Mesothelial cell of epicardium (in vitro differentiated cells): ENCODE measurements at regions not wholly inside any gene's neighbourhood (a gene's known extent, or its start where the extent isn't known, plus 50 kb on each side); places are given as distances from the start of the nearest gene placed in this dataset.
"Not testable (repeated sequence)": the region's sequence is repeated elsewhere in the genome, so short reads cannot be mapped to it uniquely, and the experiment has no call there.

ENCODE experiments used
- DNase-seq, 2 experiments: peaks; one replicate each; pipeline ENCODE4 v3.0.0; 2021; ENCODE audit warnings: low spot score in 2 of 2; ENCODE audit not compliant: unreplicated experiment in 2 of 2
- H3K27ac Mint-ChIP-seq: 2 replicates; pipeline ENCODE4 v1.8.0; 2021; ENCODE audit warnings: mixed read lengths
- H3K27me3 Mint-ChIP-seq: 2 replicates; pipeline ENCODE4 v1.8.0; 2021; ENCODE audit warnings: low read depth, mixed read lengths
- H3K36me3 Mint-ChIP-seq: 2 replicates; pipeline ENCODE4 v1.8.0; 2021; ENCODE audit warnings: mixed read lengths
- H3K4me1 Mint-ChIP-seq: 2 replicates; pipeline ENCODE4 v1.8.0; 2021; ENCODE audit warnings: mixed read lengths
- H3K4me3 Mint-ChIP-seq: 2 replicates; pipeline ENCODE4 v1.8.0; 2021; ENCODE audit warnings: mild to moderate bottlenecking, moderate library complexity, mixed read lengths
- H3K9me3 Mint-ChIP-seq: 2 replicates; pipeline ENCODE4 v1.8.0; 2021; ENCODE audit warnings: mixed read lengths
- CTCF ChIP-seq: fragments of 200-600 bp; sonication (generic); IDR thresholded peaks from one replicate; pipeline ENCODE4 v1.5.0; 2021; ENCODE audit warnings: antibody characterized with exemption; ENCODE audit not compliant: unreplicated experiment

GRCh38 chr12:87556985-87557384, 472.2 kb downstream of the C12orf50 start:
- Mint-ChIP-seq H3K4me1 (no peaks in the 10 kb centered on the region), H3K36me3 (peaks cover 4% of the 10 kb centered on the region), H3K4me3 (no peak overlapping the region), H3K27me3 (no peaks in the 10 kb centered on the region), H3K9me3 (peaks cover 48% of the 10 kb centered on the region), H3K27ac (no peak overlapping the region)
- no peak for DNase-seq
- TF ChIP-seq CTCF = no peak

- H3K9me3 Mint-ChIP-seq = peaks cover 39% of the 10 kb centered on the region
- H3K36me3 Mint-ChIP-seq, DNase-seq, H3K27me3 Mint-ChIP-seq, H3K27ac Mint-ChIP-seq, H3K4me1 Mint-ChIP-seq, H3K4me3 Mint-ChIP-seq: not testable (repeated sequence)
These were observed 498.0 kb downstream of the C12orf50 start for GRCh38 chr12:87531213-87531612.

GRCh38 chr12:87529413-87529812, 499.8 kb downstream of the C12orf50 start:
- Mint-ChIP-seq H3K4me1 (peaks cover 10% of the 10 kb centered on the region), H3K4me3 (no peak overlapping the region), H3K9me3 (peaks cover 30% of the 10 kb centered on the region), H3K27me3 (no peaks in the 10 kb centered on the region), H3K36me3 (no peaks in the 10 kb centered on the region), H3K27ac (no peak overlapping the region)
- no peak for TF ChIP-seq CTCF
- no peak for DNase-seq

- no peaks in the 10 kb centered on the region for H3K27me3 Mint-ChIP-seq
- H3K4me1 Mint-ChIP-seq = peaks cover 14% of the 10 kb centered on the region
- H3K27ac Mint-ChIP-seq = no peak overlapping the region
- no peaks in the 10 kb centered on the region for H3K36me3 Mint-ChIP-seq
- DNase-seq = no peak
- H3K4me3 Mint-ChIP-seq = no peak overlapping the region
- TF ChIP-seq CTCF = no peak
- peaks cover 11% of the 10 kb centered on the region for H3K9me3 Mint-ChIP-seq
These were observed 508.2 kb downstream of the C12orf50 start for GRCh38 chr12:87520968-87521367.

- Mint-ChIP-seq H3K9me3 (peaks cover 11% of the 10 kb centered on the region), H3K27me3 (no peaks in the 10 kb centered on the region), H3K36me3 (no peaks in the 10 kb centered on the region), H3K27ac (peak overlapping the region; percentile 7), H3K4me1 (peaks cover 11% of the 10 kb centered on the region), H3K4me3 (no peak overlapping the region)
- no peak for TF ChIP-seq CTCF
- no peak for DNase-seq
These were observed 510.7 kb downstream of the C12orf50 start for GRCh38 chr12:87518481-87518880.

- no peak overlapping the region for H3K4me3 Mint-ChIP-seq
- no peak for DNase-seq
- no peaks in the 10 kb centered on the region for H3K36me3 Mint-ChIP-seq
- H3K9me3 Mint-ChIP-seq = peaks cover 11% of the 10 kb centered on the region
- H3K4me1 Mint-ChIP-seq = peaks cover 11% of the 10 kb centered on the region
- no peak overlapping the region for H3K27ac Mint-ChIP-seq
- no peaks in the 10 kb centered on the region for H3K27me3 Mint-ChIP-seq
- no peak for TF ChIP-seq CTCF
These were observed 511.2 kb downstream of the C12orf50 start for GRCh38 chr12:87518036-87518435.
